ENCODE measurements at regions not wholly inside any gene's neighbourhood (a gene's known extent, or its start where the extent isn't known, plus 50 kb on each side); places are given as distances from the start of the nearest gene placed in this dataset.

DNA sequence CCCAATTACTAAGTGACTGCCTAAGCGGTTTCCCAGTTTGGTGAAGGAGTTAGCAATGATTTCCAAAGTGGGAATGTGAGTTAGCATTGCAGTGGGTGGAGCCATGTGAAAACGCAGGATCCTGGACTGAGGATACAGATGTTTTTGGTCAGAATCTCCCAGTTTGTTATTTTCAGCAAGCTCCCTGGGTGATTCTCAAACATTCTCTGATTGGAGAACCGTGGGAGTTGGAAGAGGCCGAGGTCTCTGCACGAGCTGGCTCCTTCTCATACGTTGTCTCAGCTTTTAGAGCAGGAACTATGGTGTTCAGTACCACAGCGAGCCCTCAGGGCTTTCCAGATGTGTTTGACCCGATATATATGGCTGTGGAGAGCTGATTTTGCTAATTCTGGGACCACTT, 396.5 kb upstream of the NPVF start:
- TF ChIP-seq POLR2AphosphoS5 (IDR thresholded peaks at IDR 0.05; ENCODE audit: low read depth, low read length) (no peak), TAF1 (IDR thresholded peaks at IDR 0.05; ENCODE audit: borderline replicate concordance, low read depth, low read length) (no peak)
